NCI-H345 treated with DMSO at 0.1 percent for 48 hours (cell line): ENCODE measurements at regions not wholly inside any gene's neighbourhood (a gene's known extent, or its start where the extent isn't known, plus 50 kb on each side); places are given as distances from the start of the nearest gene placed in this dataset.
"Not testable (repeated sequence)": the region's sequence is repeated elsewhere in the genome, so short reads cannot be mapped to it uniquely, and the experiment has no call there.

Experiments
- DNase-seq: peaks from one replicate; lab custom pipeline; 2025; ENCODE audit not compliant: unreplicated experiment; lab: John Stamatoyannopoulos, UW

DNA sequence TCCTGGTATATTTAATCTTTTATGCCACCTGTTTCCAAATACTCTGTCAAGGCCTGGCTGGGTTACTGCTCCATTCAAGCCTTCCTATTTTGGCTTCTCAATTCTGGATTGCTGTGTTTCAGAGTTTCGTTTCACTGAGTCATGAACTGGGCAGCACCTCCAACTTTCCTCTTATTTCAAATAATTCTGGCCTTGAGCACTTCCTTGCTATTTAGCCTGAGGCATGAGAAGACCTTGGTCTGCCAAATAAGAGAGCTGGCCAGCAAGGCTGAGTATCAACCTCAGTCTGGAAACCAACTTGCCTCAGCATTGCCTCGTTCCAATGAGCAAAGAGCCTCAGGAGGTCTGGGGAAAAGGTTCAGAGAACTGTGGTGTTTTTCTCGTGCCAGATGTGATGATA lies 66.6 kb downstream of the TNFAIP3 start:
- no peak for DNase-seq

- no peak for DNase-seq
Measured at GRCh38 chr6:137936798-137937197, 69.7 kb downstream of the TNFAIP3 start.

GRCh38 chr6:137937834-137938233 lies 70.8 kb downstream of the TNFAIP3 start:
- no peak for DNase-seq

DNA sequence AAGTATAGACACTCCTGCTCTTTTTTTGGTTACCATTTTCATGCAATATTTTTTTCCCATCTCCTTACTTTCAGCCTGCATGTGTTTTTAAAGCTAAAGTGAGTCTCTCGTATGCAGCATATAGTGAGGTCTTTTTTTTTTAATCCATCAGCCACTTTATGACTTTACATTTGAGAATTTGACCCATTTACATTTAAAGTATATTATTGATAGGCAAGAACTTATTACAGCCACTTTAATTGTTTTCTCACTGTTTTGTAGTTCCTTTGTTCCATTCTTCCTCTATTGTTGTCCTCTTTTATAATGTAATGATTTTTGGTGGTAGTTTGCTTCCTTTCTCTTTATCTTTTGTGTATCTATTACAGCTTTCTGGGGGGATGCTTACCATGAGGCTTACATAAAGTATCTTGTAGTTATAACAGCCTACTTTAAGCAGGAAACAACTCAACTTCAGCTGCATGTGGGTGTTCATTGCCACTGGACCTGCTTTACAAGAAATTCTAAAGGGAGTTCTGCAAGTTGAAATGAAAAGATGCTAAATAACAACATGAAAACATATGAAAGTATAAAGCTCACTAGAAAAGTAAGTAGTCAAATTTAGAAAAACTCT lies 71.8 kb downstream of the TNFAIP3 start:
- DNase-seq, result no peak

DNA sequence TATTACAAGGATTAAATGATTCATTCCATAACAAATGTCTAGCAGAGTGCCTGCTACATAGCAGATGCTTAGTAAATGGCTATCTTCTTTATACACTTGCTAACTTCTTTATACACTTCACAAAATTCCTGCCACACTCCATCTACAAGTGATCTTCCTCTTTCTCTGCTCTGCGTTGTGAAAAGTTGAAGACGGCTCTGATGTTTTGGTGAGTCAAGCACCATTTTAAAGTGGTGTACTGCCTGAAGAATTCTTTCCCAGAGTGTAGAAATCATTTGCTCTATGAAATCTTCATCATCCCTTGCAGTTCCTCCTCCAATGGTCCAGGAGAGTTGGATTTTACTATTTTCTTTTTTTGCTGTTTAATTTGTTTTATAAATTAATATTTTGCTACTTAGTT lies 74.9 kb downstream of the TNFAIP3 start:
- no peak for DNase-seq

- DNase-seq, result no peak
Measured at GRCh38 chr6:137942736-137943135, 75.7 kb downstream of the TNFAIP3 start.

DNA sequence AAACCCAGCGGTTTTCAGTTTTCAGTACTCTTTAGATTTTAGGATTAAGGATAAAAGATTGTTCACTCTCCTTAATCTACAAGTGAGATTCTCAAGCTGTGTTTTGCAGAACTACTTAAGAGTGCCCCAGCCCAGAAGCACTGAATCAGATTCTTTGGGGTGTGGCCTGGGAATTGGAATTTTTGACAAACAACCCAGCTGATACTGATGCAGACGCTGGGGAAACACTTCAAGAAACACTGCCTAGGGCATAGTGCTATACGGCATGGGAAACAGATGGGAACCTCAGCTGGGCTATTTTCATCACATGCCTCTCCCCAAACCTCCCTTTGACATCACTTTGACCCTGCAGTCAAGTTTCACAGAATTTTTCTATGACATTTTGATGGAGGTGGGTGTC lies 77.3 kb downstream of the TNFAIP3 start:
- DNase-seq, result not testable (repeated sequence)

DNA sequence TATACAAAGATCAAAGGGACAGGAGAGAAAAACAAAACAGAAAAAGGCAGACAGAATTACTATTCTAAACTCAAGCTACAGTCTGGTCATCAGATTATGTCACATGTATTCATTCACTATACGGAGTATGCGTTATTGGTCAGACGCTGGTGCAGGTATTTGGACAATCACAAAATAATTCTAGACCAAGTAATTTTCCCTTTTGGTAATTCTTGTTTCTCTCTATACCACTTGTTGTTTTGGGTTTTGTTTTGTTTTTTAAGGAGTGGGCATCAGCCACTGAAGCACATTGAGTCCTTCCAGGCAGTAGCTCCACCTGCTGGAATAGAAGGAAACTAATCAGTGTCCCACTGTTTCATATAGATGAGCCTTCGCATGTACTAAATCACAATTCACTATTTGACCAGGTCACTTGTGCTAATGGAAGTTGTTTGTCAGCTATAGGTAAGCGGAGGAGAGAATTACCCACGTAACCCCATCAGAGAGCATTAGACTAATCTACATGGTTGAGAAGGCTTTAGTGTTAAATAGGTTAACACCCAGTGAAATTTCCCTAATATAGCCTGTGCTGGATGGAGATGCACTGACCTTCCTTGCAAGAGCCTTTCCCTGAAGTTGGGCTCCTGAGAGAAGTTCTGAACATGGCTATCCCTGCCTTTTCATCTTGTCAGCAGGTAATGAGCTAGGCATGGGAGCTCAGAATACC lies 77.9 kb downstream of the TNFAIP3 start:
- DNase-seq, result peak; percentile 4

DNA sequence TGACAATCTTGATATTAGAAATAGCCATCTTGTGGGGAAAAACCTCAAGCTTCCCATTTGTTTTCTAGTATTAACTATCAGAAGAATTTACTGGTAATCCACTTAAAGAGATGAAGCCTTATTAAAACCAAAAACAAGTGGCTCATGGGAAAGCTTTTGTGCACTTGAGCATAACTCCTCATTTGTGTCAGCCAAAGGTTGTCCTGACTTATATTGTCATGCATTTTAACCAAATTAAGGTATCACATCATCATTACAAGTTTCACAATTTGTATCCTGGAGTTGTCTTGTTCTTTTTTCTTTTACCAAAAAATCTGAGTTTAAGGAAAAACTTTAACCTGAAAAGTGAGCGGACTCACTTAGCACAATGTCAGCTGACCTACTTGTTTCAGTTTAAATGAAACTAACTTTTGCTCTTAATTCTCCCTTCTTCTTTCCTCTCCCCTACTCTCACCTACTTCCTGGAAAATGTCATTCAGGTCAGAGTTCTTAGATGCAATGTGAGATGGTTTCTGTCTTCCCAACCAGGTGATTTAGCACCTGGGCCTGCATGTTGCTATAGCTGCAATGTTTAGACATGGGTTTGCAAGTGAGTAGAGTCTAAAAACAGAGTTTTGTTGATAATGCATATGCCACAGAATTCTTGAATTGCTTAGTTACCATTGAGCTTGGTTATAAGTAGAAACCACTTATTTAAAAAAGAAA lies 82.8 kb downstream of the TNFAIP3 start:
- DNase-seq, result no peak

- no peak for DNase-seq
Measured at GRCh38 chr6:137950581-137950980, 83.5 kb downstream of the TNFAIP3 start.

GRCh38 chr6:137951064-137951597 lies 84.1 kb downstream of the TNFAIP3 start:
- no peak for DNase-seq

DNA sequence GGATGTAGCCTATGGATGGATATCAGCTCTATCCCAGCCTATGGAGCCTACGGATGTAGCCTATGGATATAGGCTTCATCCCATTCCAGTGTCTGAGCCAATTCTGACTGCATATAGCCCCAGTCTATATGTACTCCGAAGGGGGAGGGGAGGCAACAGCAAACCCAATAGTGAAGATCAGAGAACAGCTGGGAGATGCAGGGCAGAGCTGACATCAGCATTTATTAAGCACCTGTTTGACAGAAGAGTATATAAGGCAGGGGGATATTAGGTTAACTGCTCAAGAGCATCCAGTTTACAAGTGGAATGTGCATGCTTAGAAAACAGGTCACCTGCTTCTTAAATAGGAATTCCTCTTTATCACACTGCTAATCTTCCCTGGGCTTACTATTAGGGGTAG lies 85.2 kb downstream of the TNFAIP3 start:
- DNase-seq, result no peak

- DNase-seq, result no peak
Measured at GRCh38 chr6:137953761-137954160, 86.7 kb downstream of the TNFAIP3 start.

- DNase-seq, result no peak
Measured at GRCh38 chr6:137954253-137954652, 87.2 kb downstream of the TNFAIP3 start.

DNA sequence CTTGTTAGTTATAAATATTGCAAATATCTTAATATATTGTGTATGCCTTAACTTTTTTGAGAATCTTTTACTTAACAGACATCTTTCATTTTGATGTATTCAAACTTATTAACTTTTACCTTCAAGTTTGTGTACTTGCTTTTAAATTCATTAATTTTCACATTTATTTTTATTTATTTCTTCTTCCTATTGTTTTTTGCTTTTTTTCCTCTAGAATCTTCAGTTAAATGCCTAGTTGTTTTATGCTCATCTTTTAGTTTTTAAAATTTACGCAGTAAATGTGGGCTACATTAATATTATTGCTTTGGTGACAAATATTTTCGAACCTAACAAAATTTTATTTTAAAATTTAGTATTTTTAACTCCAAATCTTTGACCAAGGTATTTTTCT lies 89.0 kb downstream of the TNFAIP3 start:
- DNase-seq, result no peak

DNA sequence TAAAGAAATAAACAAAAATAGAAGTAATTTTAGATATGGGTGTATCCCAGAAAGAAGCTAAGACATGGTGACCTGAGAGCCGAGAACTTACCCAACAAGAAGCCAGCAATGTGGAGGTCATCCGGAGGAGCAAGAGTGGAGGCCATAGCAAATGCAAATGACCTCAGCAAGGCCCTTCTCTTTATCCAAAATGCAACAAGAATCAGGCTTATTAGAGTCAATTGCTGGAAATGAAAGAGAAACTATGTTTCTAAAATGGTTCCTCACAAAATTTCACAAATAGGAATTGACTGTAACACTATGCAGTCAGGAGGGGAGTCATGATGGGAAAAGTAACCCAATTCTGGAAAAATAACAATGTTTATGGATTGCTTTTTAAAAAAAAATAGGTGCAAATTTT lies 90.4 kb downstream of the TNFAIP3 start:
- no peak for DNase-seq

DNA sequence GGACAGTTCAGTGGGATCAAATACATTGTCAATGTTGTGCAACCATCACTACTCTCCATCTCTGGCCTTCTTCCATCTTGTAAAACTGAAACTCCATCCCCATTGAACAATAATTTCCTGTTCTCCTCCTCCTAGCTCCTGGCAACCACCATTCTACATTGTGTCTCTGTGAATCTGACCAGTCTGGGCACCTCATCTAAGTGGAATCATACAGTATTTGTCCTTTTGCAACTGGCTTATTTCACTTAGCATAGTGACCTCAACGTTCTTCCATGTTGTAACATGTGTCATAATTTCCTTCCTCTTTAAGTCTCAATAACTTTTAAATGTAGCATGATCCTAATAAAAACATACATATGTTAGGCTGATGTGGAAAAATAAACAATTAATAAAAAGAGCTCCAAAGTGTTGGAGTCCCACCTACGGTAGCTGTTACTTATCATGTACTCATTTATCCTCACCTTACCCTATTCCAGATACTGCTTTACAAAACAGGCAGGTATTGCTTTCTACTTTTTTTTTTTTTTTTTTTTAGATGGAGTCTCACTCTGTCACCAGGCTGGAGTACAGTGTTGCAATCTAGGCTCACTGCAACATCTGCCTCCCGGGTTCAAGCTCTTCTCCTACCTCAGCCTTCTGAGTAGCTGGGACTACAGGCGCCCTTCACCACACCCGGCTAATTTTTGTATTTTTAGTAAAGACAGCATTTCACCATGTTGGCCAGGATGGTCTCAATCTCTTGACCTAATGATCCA lies 91.9 kb downstream of the TNFAIP3 start:
- no peak for DNase-seq

GRCh38 chr6:137962725-137963124 lies 95.7 kb downstream of the TNFAIP3 start:
- no peak for DNase-seq

GRCh38 chr6:137964876-137965275 lies 97.8 kb downstream of the TNFAIP3 start:
- DNase-seq, result no peak

DNA sequence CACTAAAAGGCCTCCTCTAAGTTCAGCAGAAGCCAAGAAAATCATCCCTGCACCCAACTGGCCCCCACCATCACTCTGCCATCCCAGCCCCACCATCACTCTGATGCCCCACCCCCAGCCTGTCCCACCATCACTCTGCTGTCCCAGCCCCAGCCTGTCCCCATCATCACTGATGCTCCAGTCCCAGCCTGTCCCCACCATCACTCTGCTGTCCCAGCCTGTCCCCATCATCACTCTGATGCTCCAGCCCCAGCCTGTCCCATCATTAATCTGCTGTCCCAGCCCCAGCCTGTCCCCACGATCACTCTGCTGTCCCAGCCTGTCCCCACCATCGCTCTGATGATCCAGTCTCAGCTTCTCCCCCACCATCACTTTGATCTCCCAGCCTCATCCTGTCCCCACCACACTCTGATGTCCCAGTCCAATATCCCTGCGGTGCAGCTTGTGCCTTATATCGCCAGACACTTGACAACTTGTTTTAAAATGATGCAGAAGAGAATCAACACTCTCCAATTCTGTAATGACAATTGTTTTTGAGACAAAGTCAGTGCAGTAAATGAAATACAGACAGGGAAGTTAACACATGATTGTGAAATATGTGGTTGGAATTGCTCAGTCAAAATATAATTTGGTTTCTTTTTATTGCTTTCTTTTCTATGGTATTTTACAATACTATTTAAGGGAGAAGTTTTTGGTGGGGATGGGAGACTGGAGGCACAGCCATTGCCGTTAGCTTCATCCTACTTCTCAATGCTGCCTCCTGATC lies 100.8 kb downstream of the TNFAIP3 start:
- no peak for DNase-seq

DNA sequence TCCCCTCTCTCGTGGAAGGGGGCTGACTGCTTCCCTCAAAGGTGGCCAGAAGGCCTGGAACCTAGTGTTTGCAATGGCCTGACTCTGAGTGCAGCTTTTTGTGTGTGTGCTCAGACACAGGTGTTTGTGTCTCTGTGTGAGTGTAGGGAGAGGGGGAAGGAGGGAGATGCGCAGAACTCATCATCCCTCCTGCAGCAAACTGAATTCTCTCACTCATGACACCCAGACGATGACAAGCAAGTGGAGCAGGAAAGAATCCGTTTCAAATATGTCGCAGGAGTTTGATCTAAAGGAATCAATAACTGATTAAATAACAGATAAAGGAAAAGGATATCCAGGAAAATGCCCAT lies 101.4 kb downstream of the TNFAIP3 start:
- DNase-seq, result no peak
